Eye (tissue), 1 donor: ENCODE measurements at regions not wholly inside any gene's neighbourhood (a gene's known extent, or its start where the extent isn't known, plus 50 kb on each side); places are given as distances from the start of the nearest gene placed in this dataset.
"Not testable (repeated sequence)": the region's sequence is repeated elsewhere in the genome, so short reads cannot be mapped to it uniquely, and the experiment has no call there.

Experiments
- DNase-seq: peaks from one replicate; pipeline ENCODE4 v3.0.0-alpha.2; 2015

DNA sequence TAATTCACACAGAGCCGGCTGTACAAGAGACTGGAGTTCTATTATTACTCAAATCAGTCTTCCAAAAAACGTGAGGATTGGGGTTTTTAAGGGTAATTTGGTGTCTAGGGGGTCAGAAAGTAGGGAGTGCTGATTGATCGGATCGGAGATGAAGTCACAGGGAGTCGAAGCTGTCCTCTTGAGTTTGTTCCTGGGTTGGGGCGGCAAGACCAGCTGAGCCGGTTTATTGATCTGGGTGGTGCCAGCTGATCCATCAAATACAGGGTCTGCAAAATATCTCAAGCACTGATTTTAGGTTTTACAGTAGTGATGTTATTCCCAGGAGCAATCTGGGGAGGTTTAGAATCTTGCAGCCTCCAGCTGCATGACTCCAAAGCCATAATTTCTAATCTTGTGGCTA, 262.7 kb downstream of the KCNRG start:
- no peak for DNase-seq

DNA sequence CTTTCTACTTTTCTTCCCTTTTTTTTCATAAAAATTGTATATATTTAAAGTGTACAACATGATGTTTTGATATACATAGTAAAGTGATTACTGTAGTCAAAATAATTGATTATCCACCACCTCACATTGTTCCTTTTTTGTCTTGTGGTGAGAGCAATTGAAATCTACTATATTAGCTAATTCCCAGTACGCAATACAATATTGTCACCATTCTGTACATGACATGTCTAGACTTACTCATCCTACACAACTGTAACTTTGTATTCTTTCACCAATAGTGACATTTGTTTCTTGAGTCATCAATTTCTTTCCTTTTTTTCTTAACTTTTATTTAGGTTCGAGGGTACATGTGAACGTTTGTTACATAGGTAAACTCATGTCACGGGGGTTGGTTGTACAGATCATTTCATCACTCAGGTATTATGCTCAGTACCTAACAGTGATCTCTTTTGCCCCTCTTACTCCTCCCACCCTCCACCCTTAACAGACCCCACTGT, 265.2 kb downstream of the KCNRG start:
- DNase-seq: no peak

DNA sequence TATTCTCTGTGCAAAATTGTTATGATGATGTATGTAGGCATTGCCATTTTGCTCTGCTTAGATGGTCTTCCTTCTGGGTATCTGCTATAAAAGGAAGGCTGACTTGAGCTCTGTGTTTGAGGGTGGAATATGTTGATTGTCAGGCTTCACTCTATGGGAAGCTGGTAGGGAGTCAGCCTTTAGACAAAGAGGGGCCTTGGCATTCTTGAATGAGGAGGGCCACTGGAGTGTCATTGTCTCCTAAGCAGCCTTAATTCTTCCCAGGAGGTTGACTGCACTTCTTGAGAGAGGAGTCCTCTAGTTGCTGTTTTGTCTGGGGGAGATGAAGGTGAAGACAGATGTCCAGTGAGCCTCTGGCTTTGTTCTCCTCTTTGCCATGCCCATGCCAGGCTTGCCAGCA, 266.8 kb downstream of the KCNRG start:
- no peak for DNase-seq

DNA sequence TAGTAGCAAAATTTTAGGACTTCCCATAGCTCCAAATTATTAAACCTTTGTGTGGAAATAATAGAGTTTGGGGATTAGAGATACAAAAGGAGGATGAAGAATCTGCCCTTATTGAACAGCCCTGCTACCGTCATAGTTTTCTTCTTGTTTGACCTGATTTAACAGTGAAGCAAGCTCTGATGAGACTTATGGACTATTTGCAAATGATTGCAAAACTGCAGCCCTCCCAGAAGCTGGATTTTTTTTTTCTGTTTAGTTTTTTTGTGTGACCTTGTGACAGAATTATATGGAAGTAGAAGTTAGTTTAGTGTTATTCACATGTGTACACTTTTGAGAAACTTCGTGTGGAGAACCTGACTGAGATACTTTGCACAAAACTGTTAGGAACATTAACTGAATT, 267.8 kb downstream of the KCNRG start:
- DNase-seq: no peak

DNA sequence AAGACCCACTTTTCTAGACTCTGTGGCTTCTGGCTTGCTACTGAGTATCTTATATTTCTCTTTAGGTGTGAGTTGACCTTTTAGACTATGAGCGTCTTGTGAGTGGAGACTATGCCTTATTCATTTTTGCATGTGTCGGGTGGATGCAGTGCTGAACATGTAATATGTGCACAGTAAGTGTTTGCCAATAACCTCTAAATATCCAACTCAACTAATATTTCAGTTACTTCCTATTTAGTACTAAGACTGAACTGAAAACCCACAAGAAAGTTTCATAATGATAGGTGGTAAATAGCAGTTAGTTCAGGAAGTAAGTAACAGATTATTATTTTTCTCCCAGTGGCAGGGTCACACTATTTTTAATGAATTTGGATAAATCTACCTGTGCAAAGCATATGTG, 269.3 kb downstream of the KCNRG start:
- DNase-seq: no peak

DNA sequence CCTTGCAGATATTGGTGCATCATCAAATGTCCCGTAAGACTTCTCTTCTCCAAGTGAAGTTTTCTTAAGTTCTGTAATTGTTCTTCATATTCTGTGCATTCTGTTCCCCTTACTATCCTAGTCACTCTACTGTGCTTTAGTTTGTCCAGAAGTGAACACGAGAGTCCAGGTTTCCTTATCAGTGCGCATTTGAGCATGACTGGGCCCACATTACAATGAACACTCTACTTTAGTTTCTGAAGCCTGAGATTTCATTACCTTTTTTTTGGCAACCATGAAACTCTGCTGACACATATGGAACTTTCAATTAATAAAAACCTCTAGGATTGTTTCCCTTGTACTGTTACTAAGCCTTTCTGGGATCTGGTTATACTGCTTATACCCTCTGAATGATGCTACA, 270.0 kb downstream of the KCNRG start:
- DNase-seq: no peak

DNA sequence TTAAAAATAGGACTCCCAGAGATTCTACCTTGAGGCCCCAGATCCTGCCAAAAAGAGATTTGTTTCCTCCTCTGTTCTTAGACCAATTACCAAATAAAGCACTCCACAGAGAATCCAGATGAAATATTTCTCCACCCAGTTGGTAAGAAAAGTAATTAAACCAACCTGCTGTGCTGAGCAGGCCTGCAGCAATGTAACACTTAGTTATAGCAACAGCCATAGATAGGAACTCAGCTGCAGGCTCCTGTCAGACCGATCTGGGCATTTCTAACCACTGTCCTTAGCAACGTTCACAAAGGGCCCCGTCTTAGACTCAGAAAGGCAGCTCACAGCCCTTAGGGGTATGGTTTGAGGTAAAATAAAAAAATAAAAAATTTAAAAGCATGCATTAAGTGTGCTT, 271.1 kb downstream of the KCNRG start:
- no peak for DNase-seq

DNA sequence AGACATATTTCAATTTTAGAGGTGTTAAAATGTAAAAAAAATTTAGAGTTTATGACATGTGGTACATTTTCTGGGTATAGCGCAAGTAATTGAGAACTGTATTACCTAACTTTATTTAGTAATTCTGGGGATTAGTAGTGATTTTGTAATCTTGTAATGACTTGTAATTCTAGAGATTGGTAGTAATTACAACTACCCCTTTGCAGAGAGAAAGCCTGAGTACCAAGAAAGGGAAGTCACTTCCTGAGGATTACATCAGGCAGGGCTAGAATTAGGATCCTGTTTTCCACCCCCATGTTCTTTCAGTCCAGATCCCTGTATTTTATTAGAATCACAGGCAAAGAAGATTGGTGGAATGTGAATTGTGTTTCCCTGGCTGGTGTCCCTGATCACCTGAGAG, 274.9 kb downstream of the KCNRG start:
- no peak for DNase-seq

DNA sequence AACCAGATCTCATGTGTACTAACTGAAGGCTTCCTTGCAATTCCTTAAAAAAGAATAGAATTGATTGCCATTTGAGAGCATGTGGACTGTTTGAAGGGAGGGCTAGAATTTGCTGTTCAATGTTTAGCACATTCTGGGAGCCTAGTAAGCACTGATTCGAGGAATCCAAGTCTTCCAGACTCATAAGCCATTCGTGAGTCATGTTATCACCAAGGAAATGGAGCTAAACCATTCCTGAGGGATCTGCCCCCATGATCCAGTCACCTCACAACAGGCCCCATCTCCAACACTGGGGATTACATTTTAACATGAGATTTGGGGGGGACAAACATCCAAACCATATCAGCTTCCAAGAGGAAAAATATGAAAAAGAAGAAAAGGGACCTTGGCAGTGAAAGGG, 276.4 kb downstream of the KCNRG start:
- no peak for DNase-seq

DNA sequence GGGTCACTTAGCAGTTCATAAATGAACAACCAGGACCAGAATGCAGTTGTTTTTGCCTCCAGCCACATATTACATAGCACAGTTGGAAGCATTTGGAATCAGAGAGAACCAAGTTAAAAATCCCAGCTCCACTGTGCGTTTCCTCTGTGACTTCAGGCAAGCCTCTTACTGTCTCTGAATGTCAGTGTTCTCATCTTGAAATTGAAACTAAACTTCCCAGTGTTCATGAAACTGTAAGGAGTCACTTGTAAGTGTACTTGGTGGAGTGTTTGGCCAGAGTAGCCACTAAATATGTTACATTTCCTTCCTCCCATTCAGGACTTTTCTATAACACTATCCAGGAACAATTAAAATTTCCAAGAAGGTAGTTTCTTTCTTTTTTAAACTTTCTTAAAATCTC, 276.8 kb downstream of the KCNRG start:
- no peak for DNase-seq

DNA sequence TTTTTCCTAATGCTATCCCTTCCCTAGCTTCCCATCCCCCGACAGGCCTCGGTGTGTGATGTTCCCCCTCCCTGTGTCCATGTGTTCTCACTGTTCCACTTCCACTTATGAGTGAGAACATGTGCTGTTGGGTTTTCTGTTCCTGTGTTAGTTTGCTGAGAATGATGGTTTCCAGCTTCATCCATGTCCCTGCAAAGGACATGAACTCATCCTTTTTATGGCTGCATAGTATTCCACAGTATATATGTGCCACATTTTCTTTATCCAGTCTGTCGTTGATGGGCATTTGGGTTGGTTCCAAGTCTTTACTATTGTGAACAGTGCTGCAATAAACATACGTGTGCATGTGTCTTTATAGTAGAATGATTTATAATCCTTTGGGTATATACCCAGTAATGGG, 279.2 kb downstream of the KCNRG start:
- DNase-seq: not testable (repeated sequence)

DNA sequence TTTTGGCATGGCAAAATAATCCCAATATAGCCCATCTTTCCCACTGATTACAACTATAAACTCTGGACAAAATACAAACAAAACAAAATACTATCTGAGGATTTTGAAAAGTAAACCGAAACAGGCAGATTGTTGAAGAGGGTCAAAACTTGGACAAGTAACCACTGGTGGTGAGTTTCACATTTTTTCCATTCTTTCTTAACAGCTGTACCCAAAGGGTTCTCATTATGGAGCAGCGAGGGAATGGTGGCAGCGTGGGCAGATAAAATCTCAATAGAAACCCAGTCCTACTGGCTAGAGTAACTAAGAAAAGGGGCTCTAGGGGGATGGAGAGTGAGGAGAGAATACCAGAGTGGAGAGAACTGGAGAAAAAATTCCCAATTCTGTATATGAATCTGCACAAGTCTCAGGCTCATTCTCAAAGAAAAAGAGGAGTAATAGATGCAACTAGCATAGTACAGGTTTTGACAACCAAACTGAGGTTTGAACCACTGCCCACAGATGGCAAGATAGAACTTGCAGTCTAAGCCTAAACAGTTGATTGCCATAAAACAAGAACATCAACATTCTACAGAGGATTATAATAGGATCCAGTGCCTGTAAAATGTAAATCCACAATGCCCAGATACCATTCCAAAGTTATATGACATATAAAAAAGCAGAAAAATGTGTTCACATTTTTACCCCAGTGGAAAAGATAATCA, 284.5 kb downstream of the KCNRG start:
- no peak for DNase-seq

DNA sequence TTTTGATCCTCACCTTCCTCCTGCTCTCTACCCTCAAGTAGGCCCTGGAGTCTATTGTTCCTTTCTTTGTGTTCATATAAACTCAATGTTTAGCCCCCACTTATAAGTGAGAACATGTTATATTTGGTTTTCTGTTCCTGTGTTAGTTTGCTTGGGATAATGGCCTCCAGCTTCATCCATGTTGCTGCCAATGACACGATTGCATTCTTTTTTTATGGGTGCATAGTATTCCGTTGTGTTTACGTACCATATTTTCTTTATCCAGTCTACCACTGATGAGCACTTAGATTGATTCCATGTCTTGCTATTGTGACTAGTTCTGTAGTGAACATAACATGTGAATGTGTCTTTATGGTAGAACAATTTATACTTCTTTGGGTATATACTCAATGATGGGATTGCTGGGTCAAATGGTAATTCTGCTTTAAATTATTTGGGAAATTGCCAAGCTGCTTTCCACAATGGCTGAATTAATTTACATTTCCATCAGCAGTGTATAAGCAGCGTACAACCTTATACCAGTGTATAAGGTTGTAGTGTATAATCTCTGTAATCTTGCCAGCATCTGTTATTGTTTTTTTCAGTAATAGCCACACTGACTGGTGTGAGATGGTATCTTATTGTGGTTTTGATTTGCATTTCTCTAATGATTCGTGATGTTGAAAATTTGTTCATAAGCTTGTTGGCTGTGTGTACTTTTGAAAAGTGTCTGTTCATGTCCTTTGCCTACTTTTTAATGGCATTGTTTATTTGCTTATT, 288.9 kb downstream of the KCNRG start:
- no peak for DNase-seq

DNA sequence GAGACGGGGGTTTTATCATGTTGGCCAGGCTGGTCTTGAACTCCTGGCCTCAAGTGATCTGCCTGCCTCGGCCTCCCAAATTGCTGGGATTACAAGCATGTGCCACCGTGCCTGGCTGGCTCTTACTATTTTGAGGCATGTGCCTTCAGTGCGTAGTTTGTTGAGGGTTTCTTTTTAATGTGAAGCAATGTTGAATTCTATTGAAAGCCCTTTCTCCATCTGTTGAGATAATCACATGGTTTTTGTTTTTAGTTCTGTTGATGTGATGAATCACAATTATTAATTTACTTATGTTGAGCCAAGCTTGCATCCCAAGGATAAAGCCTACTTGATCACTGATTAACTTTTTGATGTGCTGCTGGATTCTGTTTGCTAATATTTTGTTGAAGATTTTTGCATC, 290.9 kb downstream of the KCNRG start:
- no peak for DNase-seq

DNA sequence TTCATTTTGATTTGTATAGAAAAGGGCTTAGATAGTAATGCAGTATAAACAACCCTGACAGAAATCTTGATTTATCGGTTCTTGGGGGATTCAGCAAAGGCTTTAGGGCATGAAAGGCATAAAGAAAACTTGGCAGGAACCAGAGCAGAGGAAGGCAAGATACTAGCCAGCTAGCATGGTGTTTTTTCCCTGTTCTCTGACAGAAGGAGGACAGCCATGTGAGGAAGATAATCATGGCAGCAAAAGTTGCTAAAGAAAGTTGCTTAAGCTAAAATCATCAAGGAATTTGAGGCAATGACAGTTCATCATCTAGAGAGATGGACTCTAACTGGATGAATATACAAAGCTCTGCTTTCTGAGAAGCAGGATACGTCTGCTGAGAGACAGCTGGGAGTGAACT, 294.1 kb downstream of the KCNRG start:
- no peak for DNase-seq

DNA sequence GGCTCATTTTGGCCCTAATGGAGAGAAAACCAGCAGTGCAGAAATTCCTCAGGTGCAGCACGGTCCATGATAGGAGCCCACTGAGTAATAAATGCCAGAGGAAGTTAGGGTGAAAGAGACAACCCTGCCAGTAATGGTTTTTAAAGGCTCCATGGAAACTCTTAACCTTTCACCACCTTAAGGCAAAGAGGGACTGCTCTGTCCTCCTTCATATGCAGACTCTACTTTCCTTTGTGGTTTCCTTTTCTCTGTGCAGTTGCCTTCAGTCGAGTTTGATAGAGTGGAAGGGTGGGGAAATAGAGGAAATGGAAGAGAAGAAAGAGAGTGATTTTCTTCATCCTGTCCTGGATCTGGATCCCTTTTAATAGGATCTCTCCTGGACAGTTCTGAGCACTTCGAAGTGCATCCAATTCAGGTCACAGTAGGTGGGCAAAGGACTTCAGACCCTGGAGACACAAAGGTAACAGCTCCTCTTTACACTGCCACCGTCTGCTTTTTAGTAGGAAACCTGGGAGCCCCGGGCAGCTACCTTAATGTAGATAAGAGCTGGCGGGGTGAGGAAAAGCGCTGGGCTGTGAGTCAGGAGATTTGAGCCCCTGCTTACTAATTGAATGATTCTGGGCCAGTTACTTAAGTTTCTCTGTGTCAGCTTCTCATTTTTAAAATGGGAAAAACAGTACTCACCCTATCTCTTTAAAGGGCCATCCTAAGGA, 294.8 kb downstream of the KCNRG start:
- no peak for DNase-seq

DNA sequence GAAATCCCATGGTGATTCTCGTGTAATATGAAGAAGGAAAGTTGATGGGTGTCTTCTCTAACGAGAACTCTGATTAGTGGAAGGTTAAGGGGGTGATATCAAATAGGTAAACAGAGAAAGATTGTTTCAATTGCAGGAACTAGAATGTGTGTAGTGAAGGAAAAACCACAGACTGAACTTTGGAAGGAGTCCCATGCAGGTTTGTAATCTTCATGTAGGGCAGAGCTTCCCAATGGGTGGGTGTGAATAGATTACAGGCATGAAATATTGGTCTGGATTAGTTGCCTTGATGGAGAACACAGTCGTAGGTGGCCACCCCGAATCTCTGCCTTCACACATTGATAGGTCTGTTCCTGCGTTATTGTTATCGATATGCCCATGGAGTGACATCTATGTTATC, 295.5 kb downstream of the KCNRG start:
- DNase-seq: no peak

DNA sequence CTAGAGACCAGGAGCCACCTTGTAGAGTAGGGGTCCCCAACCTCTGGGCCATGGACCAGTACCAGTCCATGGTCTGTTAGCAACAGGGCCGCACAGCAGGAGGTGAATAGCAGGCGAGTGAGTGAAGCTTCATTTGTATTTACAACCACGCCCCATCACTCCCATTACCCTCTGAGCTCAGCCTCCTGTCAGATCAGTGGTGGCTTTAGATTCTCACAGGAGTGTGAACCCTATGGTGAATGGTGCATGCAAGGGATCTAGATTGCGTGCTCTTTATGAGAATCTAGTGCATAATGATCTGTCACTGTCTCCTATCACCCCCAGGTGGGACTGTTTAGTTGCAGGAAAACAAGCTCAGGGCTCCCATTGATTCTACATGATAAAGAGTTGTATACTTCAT, 303.6 kb downstream of the KCNRG start:
- no peak for DNase-seq

DNA sequence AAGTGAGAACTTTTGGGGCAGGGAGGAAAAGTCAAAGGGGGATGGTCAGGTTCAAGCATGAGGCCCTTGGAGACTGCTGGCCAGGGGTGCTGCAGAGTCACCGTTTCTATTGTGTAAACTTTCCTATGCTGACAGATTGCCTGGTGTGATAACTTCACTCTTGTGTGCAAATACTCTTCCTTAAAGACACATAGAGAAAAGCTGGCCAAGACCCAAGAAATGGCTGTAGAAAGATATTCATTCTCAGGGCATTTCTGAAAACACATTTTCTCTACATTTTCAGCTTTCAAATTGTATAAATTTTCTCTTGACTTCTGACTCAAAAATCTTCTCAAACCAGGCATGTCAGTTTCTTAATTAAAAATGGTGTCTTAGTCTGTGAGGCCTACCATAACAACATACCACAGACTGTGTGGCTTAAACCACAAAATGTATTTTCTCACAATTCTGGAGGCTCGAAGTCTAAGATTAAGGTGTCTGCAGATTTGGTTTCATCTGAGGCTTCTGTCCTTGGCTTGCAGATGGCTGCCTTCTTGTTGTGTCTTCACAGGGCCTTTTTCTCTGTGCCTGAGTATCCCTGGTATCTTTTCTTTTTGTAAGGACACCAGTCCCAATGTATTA, 304.5 kb downstream of the KCNRG start:
- DNase-seq: no peak

DNA sequence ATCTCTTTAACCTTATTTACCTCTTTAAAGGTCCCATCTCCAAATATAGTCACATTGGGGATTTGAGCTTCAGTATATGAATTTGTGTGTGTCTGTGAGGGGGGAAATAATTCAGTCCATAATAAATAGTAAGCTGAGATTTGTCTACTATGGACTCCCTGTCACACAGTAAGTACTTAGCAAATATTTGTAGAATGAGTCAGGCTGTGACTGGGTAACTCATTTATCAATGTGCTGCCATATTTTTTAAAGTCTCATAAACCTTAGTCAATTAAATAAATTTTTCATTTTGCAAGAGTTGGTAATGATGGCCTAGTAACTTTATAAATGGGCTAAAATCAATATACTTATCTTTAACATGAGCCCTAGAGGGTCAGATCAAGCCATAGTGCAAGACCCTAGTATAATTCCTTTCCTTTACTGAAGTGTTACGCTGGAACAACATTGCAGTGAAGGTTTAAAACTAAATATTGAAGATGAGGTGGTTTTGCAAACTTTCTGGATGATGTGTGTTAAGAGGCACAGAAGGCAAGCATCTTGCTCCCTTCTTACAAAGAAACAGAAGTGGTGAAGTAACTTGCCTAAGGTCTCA, 305.1 kb downstream of the KCNRG start:
- DNase-seq: no peak

DNA sequence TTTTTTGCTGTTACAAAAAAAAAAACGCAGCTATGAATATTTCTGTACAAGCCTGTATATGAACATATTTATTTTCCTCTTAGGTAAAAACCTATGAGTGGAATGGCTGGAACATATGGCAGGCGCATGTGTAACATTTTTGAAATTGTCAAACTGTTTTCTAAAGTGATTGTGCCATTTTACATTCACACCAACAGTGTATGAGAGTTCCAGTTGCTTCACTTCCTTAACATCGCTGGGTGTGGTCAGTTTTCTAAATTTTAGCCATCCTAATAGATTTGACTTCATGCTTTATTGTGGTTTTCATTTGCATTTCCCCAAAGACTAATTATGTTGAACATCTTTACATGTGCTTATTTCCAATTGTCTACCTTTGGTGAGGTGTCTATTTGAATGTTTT, 306.8 kb downstream of the KCNRG start:
- no peak for DNase-seq

DNA sequence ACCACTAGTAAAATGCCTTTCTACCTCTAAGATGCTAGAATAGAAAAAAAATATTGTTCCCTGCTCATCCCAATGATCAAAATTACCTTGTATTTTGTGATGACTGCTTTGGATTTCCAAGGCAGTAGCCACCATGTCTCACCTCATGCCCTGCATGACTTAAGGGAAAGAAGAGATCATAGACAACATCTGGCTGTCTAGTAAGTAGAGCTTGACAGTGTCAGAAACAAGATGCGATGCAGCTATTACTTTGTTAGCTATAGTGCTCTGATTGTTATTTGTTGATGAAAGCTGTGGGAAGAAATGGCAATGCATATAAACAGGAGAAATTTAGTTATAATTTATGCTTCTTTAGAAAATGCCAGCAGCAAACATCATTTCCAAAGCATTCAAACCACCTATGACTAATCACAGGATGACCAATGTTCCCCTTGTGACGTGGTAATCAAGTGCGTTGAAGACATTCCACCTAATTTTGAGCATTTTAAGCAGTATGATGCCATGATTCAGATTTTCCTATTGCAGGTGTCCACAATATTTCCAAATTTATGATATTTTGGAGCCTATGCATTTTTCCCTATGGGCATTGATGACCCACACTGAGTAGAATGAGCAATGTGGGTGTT, 308.3 kb downstream of the KCNRG start:
- DNase-seq: no peak

DNA sequence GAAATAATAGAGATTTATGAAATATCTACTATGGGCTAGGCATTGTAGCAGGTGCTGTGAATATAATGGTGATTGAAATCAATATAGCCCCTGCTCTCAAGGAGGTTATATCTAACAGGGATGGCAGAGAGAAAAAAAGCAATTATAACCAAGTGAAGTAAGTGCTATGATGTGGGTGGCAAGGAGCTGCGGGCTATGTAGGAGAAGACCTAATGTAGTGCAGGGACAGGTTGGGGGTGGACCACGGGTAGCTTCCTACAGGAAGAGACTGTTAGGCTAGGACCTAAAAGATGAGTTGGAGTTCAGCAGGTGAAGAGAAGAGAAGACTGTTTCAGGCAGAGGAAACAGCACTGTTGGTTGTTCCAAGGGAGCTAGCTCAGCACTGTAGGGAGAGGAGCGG, 311.0 kb downstream of the KCNRG start:
- DNase-seq: no peak
